IMR-90 (cell line): ENCODE measurements at regions not wholly inside any gene's neighbourhood (a gene's known extent, or its start where the extent isn't known, plus 50 kb on each side); places are given as distances from the start of the nearest gene placed in this dataset.

Experiments used
- ATAC-seq: fragments of 200-7000 bp; cut with Tn5 transposase; 2 replicates; pipeline ENCODE4 v1.9.1; 2020; ENCODE audit warnings: low read depth, mild to moderate bottlenecking, moderate library complexity
- BruUV-seq: library from RNA; stranded (reverse); fragments of 400-500 nt; replicated peaks from 2 replicates; lab custom pipeline; 2021; lab: Mats Ljungman, UMichigan
- CTCF ChIA-PET: fragments of 300-600 bp; formaldehyde crosslinking; extraction: SDS; loops from one replicate; lab custom pipeline; 2021; ENCODE audit warnings: antibody characterized with exemption; lab: Yijun Ruan, JAX
- POLR2A ChIA-PET: fragments of 300-600 bp; sonication (Branson Sonifier 250); formaldehyde crosslinking; loops from one replicate; lab custom pipeline; 2022; ENCODE audit warnings: antibody characterized with exemption; ENCODE audit not compliant: unreplicated experiment; lab: Charles Lee
- DNase-seq: peaks from one replicate; pipeline ENCODE4 v3.0.0; 2013
- H2AFZ ChIP-seq: replicated peaks from 2 replicates; pipeline ENCODE3; 2013; ENCODE audit warnings: low read length, mild to moderate bottlenecking; ENCODE audit not compliant: poor library complexity
- H2AK5ac ChIP-seq: 2 replicates; pipeline ENCODE4 v1.6.1; 2013; ENCODE audit warnings: low read depth, low read length, inconsistent platforms
- H2AK9ac ChIP-seq: replicated peaks from 2 replicates; pipeline ENCODE3; 2013; ENCODE audit warnings: mild to moderate bottlenecking, low read depth, low read length, moderate library complexity; ENCODE audit not compliant: poor library complexity
- H2BK120ac ChIP-seq: 2 replicates; pipeline ENCODE4 v1.6.1; 2013; ENCODE audit warnings: low read depth, low read length, inconsistent platforms
- H2BK15ac ChIP-seq: 3 replicates; pipeline ENCODE4 v1.6.1; 2013; ENCODE audit warnings: low read depth, low read length, inconsistent platforms
- H2BK20ac ChIP-seq: 2 replicates; pipeline ENCODE4 v1.6.1; 2013; ENCODE audit warnings: low read depth, mild to moderate bottlenecking, inconsistent platforms, low read length, moderate library complexity
- H2BK5ac ChIP-seq: 2 replicates; pipeline ENCODE4 v1.6.1; 2013; ENCODE audit warnings: mild to moderate bottlenecking, low read depth, low read length, inconsistent platforms; ENCODE audit not compliant: poor library complexity, severe bottlenecking
- H3K14ac ChIP-seq: replicated peaks from 2 replicates; pipeline ENCODE4 v1.6.1; 2013; ENCODE audit warnings: low read depth, low read length, inconsistent platforms
- H3K18ac ChIP-seq: 2 replicates; pipeline ENCODE4 v1.6.1; 2013; ENCODE audit warnings: low read depth, low read length, control low read depth
- H3K23ac ChIP-seq: 2 replicates; pipeline ENCODE4 v1.6.1; 2013; ENCODE audit warnings: low read depth, low read length, inconsistent platforms
- H3K27ac ChIP-seq: 2 replicates; pipeline ENCODE4 v1.5.1; 2013; ENCODE audit warnings: mild to moderate bottlenecking, control low read depth, low read length; ENCODE audit not compliant: insufficient read depth
- H3K27me3 ChIP-seq: 2 replicates; pipeline ENCODE4 v1.6.1; 2013; ENCODE audit warnings: low read length; ENCODE audit not compliant: control insufficient read depth, insufficient read depth
- H3K36me3 ChIP-seq: 2 replicates; pipeline ENCODE4 v1.6.1; 2013; ENCODE audit warnings: low read length, mixed read lengths; ENCODE audit not compliant: control insufficient read depth, insufficient read depth
- H3K4ac ChIP-seq: 2 replicates; pipeline ENCODE4 v1.6.1; 2013; ENCODE audit warnings: low read depth, low read length, inconsistent platforms
- H3K4me1 ChIP-seq: 2 replicates; pipeline ENCODE4 v1.6.1; 2013; ENCODE audit warnings: low read length, mixed read lengths; ENCODE audit not compliant: control insufficient read depth, insufficient read depth
- H3K4me2 ChIP-seq: 2 replicates; pipeline ENCODE4 v1.6.1; 2013; ENCODE audit warnings: low read depth, mild to moderate bottlenecking, control low read depth, low read length, moderate library complexity
- H3K4me3 ChIP-seq: 2 replicates; pipeline ENCODE4 v1.5.1; 2013; ENCODE audit warnings: low read depth, mild to moderate bottlenecking, control low read depth, low read length, moderate library complexity; ENCODE audit not compliant: insufficient read depth
- H3K56ac ChIP-seq: 2 replicates; pipeline ENCODE4 v1.6.1; 2013; ENCODE audit warnings: low read length, inconsistent platforms; ENCODE audit not compliant: insufficient read depth; ENCODE audit errors: extremely low read depth
- H3K79me1 ChIP-seq, 2 experiments: 2 replicates each; pipeline ENCODE4 v1.6.1; 2013; ENCODE audit warnings: low read length in 2 of 2, inconsistent platforms in 1 of 2, low read depth in 1 of 2
- H3K9ac ChIP-seq: 2 replicates; pipeline ENCODE4 v1.6.1; 2013; ENCODE audit warnings: low read depth, low read length, control low read depth
- H3K9me1 ChIP-seq: 2 replicates; pipeline ENCODE4 v1.6.1; 2013; ENCODE audit warnings: low read length, inconsistent platforms; ENCODE audit not compliant: insufficient read depth
- H3K9me3 ChIP-seq: 2 replicates; pipeline ENCODE4 v1.6.1; 2013; ENCODE audit warnings: low read length; ENCODE audit not compliant: control insufficient read depth, insufficient read depth
- H4K20me1 ChIP-seq: 2 replicates; pipeline ENCODE4 v1.6.1; 2013; ENCODE audit warnings: low read length, inconsistent platforms; ENCODE audit not compliant: insufficient read depth
- H4K5ac ChIP-seq: 2 replicates; pipeline ENCODE4 v1.6.1; 2013; ENCODE audit warnings: mild to moderate bottlenecking, low read depth, low read length, control low read depth
- H4K8ac ChIP-seq, 2 experiments: 2 replicates each; pipeline ENCODE4 v1.6.1; 2013; ENCODE audit warnings: low read depth in 2 of 2, low read length in 2 of 2, control low read depth in 1 of 2, inconsistent platforms in 1 of 2
- H4K91ac ChIP-seq: 2 replicates; pipeline ENCODE4 v1.6.1; 2013; ENCODE audit warnings: low read depth, low read length, inconsistent platforms; ENCODE audit not compliant: insufficient read depth
- BHLHE40 ChIP-seq: fragments of 150-350 bp; IDR thresholded peaks from 2 replicates; pipeline ENCODE4 v1.6.1; 2016; ENCODE audit warnings: mild to moderate bottlenecking, low read depth, low read length
- CEBPB ChIP-seq: IDR thresholded peaks from 2 replicates; pipeline ENCODE4 v1.6.1; 2012; ENCODE audit warnings: low read depth, low read length, improper control_type of control experiment
- CHD1 ChIP-seq: IDR thresholded peaks from 2 replicates; pipeline ENCODE4 v1.6.1; 2012; ENCODE audit warnings: low read depth, low read length, improper control_type of control experiment
- ELK1 ChIP-seq: fragments of 150-350 bp; IDR thresholded peaks from 2 replicates; pipeline ENCODE4 v1.6.1; 2016; ENCODE audit warnings: low read depth, mild to moderate bottlenecking, low read length, moderate library complexity, borderline replicate concordance
- FOS ChIP-seq: fragments of 150-350 bp; IDR thresholded peaks from 2 replicates; pipeline ENCODE4 v1.6.1; 2016; ENCODE audit warnings: low read depth, low read length
- MAFK ChIP-seq: IDR thresholded peaks from 2 replicates; pipeline ENCODE4 v1.6.1; 2012; ENCODE audit warnings: low read depth, low read length, improper control_type of control experiment
- MAZ ChIP-seq: IDR thresholded peaks from 2 replicates; pipeline ENCODE4 v1.6.1; 2012; ENCODE audit warnings: low read depth, mild to moderate bottlenecking, low read length, improper control_type of control experiment, moderate library complexity, borderline replicate concordance
- MXI1 ChIP-seq: IDR thresholded peaks from 2 replicates; pipeline ENCODE4 v1.6.1; 2012; ENCODE audit warnings: low read depth, mild to moderate bottlenecking, low read length, moderate library complexity, borderline replicate concordance
- NFE2L2 ChIP-seq: fragments of 150-350 bp; IDR thresholded peaks from 2 replicates; pipeline ENCODE4 v1.6.1; 2016; ENCODE audit warnings: low read depth, mild to moderate bottlenecking, low read length
- POLR2A ChIP-seq: IDR thresholded peaks from 2 replicates; pipeline ENCODE4 v1.6.1; 2012; ENCODE audit warnings: mild to moderate bottlenecking, low read depth, low read length
- RAD21 ChIP-seq: IDR thresholded peaks from 2 replicates; pipeline ENCODE4 v1.6.1; 2012; ENCODE audit warnings: low read length, improper control_type of control experiment
- RCOR1 ChIP-seq: IDR thresholded peaks from 2 replicates; pipeline ENCODE4 v1.6.1; 2012; ENCODE audit warnings: mild to moderate bottlenecking, low read length, improper control_type of control experiment; ENCODE audit not compliant: insufficient replicate concordance
- RFX5 ChIP-seq: IDR thresholded peaks from 2 replicates; pipeline ENCODE4 v1.8.0; 2012; ENCODE audit warnings: low read depth, mild to moderate bottlenecking, low read length, moderate library complexity
- SMC3 ChIP-seq: fragments of 150-350 bp; IDR thresholded peaks from 2 replicates; pipeline ENCODE4 v1.6.1; 2016; ENCODE audit warnings: low read depth, mild to moderate bottlenecking, antibody characterized with exemption, low read length, moderate library complexity
- WGBS, 2 experiments: methylation state at CpG; one replicate each; pipeline versions ENCODE4 v1.1.5 to v1.1.7; 2013; ENCODE audit warnings: missing lambda C conversion rate in 2 of 2; ENCODE audit not compliant: insufficient read length in 1 of 2; ENCODE audit errors: extremely low coverage in 2 of 2; 5-methylcytosine and 5-hydroxymethylcytosine counted together
- dilution Hi-C: fragments of 300-500 bp; cut with HindIII; formaldehyde crosslinking; loops from one replicate; pipeline ENCODE4 v1.14.3; 2018; ENCODE audit warnings: low sequenced_read_pairs; ENCODE audit not compliant: unreplicated experiment
- in situ Hi-C: fragments of 300-500 bp; cut with MboI; formaldehyde crosslinking; loops from 3 replicates; pipeline ENCODE4 v1.14.3; 2019; ENCODE audit warnings: low sequenced_read_pairs, inconsistent platforms, mixed read lengths
- intact Hi-C: fragments of 100-400 bp; cut with micrococcal nuclease; formaldehyde crosslinking; loops from 2 replicates; pipeline ENCODE4 v1.10.0; 2022
- TF ChIP-seq, protein P1 (sequence below): fragments of 150-350 bp; IDR thresholded peaks from 2 replicates; pipeline ENCODE4 v1.6.1; 2017; ENCODE audit warnings: mild to moderate bottlenecking, antibody characterized with exemption, low read length, low read depth
- TF ChIP-seq, protein P2 (sequence below): conservative IDR thresholded peaks from 2 replicates; pipeline ENCODE4 v1.5.1; 2012; ENCODE audit warnings: mild to moderate bottlenecking, low read depth, low read length, improper control_type of control experiment

DNA sequence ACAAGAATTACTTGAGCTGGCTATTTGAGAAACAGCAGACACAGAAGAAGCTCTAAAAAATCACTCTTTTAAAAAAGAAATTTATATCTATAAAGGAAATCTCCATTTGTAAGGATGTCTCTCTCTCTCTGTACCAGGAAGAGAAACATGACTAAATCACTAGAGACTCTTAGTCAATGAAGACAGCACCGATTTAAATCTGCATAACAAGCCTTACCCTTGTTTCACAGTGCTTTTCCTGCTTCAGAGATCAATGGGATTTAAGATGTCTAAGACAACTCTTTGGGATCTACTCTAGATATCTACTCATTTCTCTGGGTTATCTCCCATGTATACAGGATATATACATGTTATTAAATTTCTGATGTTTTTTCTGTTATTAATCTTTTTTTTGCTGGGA lies 359.2 kb upstream of the RND3 start:
- Histone ChIP-seq H3K23ac (no peak overlapping the region), H3K9ac (no peak overlapping the region), H3K14ac (no peak overlapping the region), H2AK9ac (no peak overlapping the region), H4K8ac (no peak overlapping the region), H2BK5ac (no peak overlapping the region), H3K27ac (no peak overlapping the region), H3K18ac (no peak overlapping the region), H4K20me1 (no peaks in the 10 kb centered on the region), H3K36me3 (no peaks in the 10 kb centered on the region), H3K4ac (no peak overlapping the region), H2BK20ac (no peak overlapping the region), H3K79me1 (no peaks in the 10 kb centered on the region), H2BK15ac (no peak overlapping the region), H2AFZ (no peak overlapping the region), H3K4me2 (no peak overlapping the region), H4K5ac (no peak overlapping the region), H3K9me3 (peaks cover 4% of the 10 kb centered on the region), H3K27me3 (no peaks in the 10 kb centered on the region), H2AK5ac (no peak overlapping the region), H3K9me1 (no peaks in the 10 kb centered on the region), H3K56ac (no peak overlapping the region), H2BK120ac (no peak overlapping the region), H3K4me1 (no peaks in the 10 kb centered on the region), H4K91ac (no peak overlapping the region), H3K4me3 (no peak overlapping the region)
- TF ChIP-seq FOS (no peak), MAZ (no peak), RFX5 (no peak), ELK1 (no peak), SMC3 (no peak), NFE2L2 (no peak), POLR2A (no peak), RCOR1 (no peak), MXI1 (no peak), CEBPB (no peak), MAFK (no peak), CHD1 (no peak), RAD21 (no peak), BHLHE40 (no peak)
- TF ChIP-seq, protein P1, sequence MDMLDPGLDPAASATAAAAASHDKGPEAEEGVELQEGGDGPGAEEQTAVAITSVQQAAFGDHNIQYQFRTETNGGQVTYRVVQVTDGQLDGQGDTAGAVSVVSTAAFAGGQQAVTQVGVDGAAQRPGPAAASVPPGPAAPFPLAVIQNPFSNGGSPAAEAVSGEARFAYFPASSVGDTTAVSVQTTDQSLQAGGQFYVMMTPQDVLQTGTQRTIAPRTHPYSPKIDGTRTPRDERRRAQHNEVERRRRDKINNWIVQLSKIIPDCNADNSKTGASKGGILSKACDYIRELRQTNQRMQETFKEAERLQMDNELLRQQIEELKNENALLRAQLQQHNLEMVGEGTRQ = no peak
- TF ChIP-seq, protein P2, sequence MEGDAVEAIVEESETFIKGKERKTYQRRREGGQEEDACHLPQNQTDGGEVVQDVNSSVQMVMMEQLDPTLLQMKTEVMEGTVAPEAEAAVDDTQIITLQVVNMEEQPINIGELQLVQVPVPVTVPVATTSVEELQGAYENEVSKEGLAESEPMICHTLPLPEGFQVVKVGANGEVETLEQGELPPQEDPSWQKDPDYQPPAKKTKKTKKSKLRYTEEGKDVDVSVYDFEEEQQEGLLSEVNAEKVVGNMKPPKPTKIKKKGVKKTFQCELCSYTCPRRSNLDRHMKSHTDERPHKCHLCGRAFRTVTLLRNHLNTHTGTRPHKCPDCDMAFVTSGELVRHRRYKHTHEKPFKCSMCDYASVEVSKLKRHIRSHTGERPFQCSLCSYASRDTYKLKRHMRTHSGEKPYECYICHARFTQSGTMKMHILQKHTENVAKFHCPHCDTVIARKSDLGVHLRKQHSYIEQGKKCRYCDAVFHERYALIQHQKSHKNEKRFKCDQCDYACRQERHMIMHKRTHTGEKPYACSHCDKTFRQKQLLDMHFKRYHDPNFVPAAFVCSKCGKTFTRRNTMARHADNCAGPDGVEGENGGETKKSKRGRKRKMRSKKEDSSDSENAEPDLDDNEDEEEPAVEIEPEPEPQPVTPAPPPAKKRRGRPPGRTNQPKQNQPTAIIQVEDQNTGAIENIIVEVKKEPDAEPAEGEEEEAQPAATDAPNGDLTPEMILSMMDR = no peak
- dilution Hi-C loops = no loop called here
- ATAC-seq (no peak), DNase-seq (no peak)
- in situ Hi-C loops = no loop called here
- no CpG with 5 or more reads among the region's 1 CpG for WGBS, 2 experiments
- POLR2A ChIA-PET = no interaction called here
- CTCF ChIA-PET = interaction anchor here (0.7 kb wide), 1 partner anchor 67 kb away, joined by 3 read pairs; no protein-coding TSS in a partner anchor
- BruUV-seq = no TSS peak
- intact Hi-C loops = no loop called here
